ENCODE measurements at regions not wholly inside any gene's neighbourhood (a gene's known extent, or its start where the extent isn't known, plus 50 kb on each side); places are given as distances from the start of the nearest gene placed in this dataset.
"Not testable (repeated sequence)": the region's sequence is repeated elsewhere in the genome, so short reads cannot be mapped to it uniquely, and the experiment has no call there.

- DNase-seq (ENCODE audit: low read depth in 2 of 2) = no peak
Measured at GRCh38 chr18:59848002-59848401, 51.8 kb upstream of the PMAIP1 start.

GRCh38 chr18:59847491-59847846 is 52.3 kb upstream of the PMAIP1 start:
- not testable (repeated sequence) for DNase-seq (ENCODE audit: low read depth in 2 of 2)

- DNase-seq (ENCODE audit: low read depth in 2 of 2) = no peak
Measured at GRCh38 chr18:59846814-59847490, 52.8 kb upstream of the PMAIP1 start.

GRCh38 chr18:59842947-59843346 is 56.8 kb upstream of the PMAIP1 start:
- no peak for DNase-seq (ENCODE audit: low read depth in 2 of 2)

GRCh38 chr18:59839931-59840685 is 59.7 kb upstream of the PMAIP1 start:
- no peak for DNase-seq (ENCODE audit: low read depth in 2 of 2)

GRCh38 chr18:59839246-59839645 is 60.5 kb upstream of the PMAIP1 start:
- DNase-seq (ENCODE audit: low read depth in 2 of 2) = no peak

GRCh38 chr18:59837586-59837985 is 62.2 kb upstream of the PMAIP1 start:
- DNase-seq (ENCODE audit: low read depth in 2 of 2) = peak; percentile 32 to 34

GRCh38 chr18:59835605-59836379 is 64.0 kb upstream of the PMAIP1 start:
- DNase-seq (ENCODE audit: low read depth in 2 of 2) = no peak

- DNase-seq (ENCODE audit: low read depth in 2 of 2) = no peak
Measured at GRCh38 chr18:59834267-59834666, 65.5 kb upstream of the PMAIP1 start.

GRCh38 chr18:59833785-59834184 is 66.0 kb upstream of the PMAIP1 start:
- no peak for DNase-seq (ENCODE audit: low read depth in 2 of 2)

GRCh38 chr18:59823596-59824195 is 76.1 kb upstream of the PMAIP1 start:
- DNase-seq (ENCODE audit: low read depth in 2 of 2) = peak; percentile 55 to 56

- no peak for DNase-seq (ENCODE audit: low read depth in 2 of 2)
Measured at GRCh38 chr18:59822612-59823550, 76.9 kb upstream of the PMAIP1 start.

- no peak for DNase-seq (ENCODE audit: low read depth in 2 of 2)
Measured at GRCh38 chr18:59821983-59822382, 77.8 kb upstream of the PMAIP1 start.

- DNase-seq (ENCODE audit: low read depth in 2 of 2) = peak; percentile 71 to 72
Measured at GRCh38 chr18:59820663-59821062, 79.1 kb upstream of the PMAIP1 start.

GRCh38 chr18:59818769-59819168 is 81.0 kb upstream of the PMAIP1 start:
- DNase-seq (ENCODE audit: low read depth in 2 of 2) = no peak

- DNase-seq (ENCODE audit: low read depth in 2 of 2) = peak; percentile 74 to 79
Measured at GRCh38 chr18:59814891-59815290, 84.9 kb upstream of the PMAIP1 start.

GRCh38 chr18:59813942-59814341 is 85.9 kb upstream of the PMAIP1 start:
- DNase-seq (ENCODE audit: low read depth in 2 of 2) = no peak

- no peak for DNase-seq (ENCODE audit: low read depth in 2 of 2)
Measured at GRCh38 chr18:59810735-59811520, 88.9 kb upstream of the PMAIP1 start.

GRCh38 chr18:59810183-59810582 is 89.6 kb upstream of the PMAIP1 start:
- no peak for DNase-seq (ENCODE audit: low read depth in 2 of 2)

- DNase-seq (ENCODE audit: low read depth in 2 of 2) = no peak
Measured at GRCh38 chr18:59802031-59802430, 97.8 kb upstream of the PMAIP1 start.

Data from fibroblast of skin of left biceps (primary cell).